ENCODE measurements at regions not wholly inside any gene's neighbourhood (a gene's known extent, or its start where the extent isn't known, plus 50 kb on each side); places are given as distances from the start of the nearest gene placed in this dataset.

GRCh38 chr2:194618432-194618831, 1038.6 kb upstream of the SLC39A10 start:
- TF ChIP-seq EZH2 (IDR thresholded peaks at IDR 0.05; ENCODE audit: borderline replicate concordance) (no peak), CTCF (IDR thresholded peaks at IDR 0.05; ENCODE audit: poor library complexity) (no peak)

Measured in hepatocyte (in vitro differentiated cells).